Kidney (tissue), 13 donors: ENCODE measurements at regions not wholly inside any gene's neighbourhood (a gene's known extent, or its start where the extent isn't known, plus 50 kb on each side); places are given as distances from the start of the nearest gene placed in this dataset.

Source experiments
- DNase-seq, 5 donors: peaks; one replicate each; pipeline ENCODE4 v3.0.0-alpha.2; 2013 to 2020
- FAIRE-seq: peaks from 2 replicates; lab custom pipeline; 2012; peaks lifted over from hg19 to GRCh38; lab: Jason Lieb, UNC
- H3K27ac ChIP-seq, 2 donors: one replicate each; pipeline ENCODE4 v1.7.0; 2013; ENCODE audit warnings: low read depth in 2 of 2, low read length in 2 of 2, inconsistent platforms in 1 of 2
- H3K27me3 ChIP-seq: one replicate; pipeline ENCODE4 v1.7.1; 2013; ENCODE audit warnings: low read length, inconsistent platforms; ENCODE audit not compliant: control insufficient read depth, insufficient read depth
- H3K36me3 ChIP-seq, 3 donors: one replicate each; pipeline versions ENCODE4 v1.7.0 to v1.7.1; 2013; ENCODE audit warnings: low read length in 3 of 3, control low read depth in 1 of 3, inconsistent platforms in 1 of 3; ENCODE audit not compliant: insufficient read depth in 3 of 3, control insufficient read depth in 2 of 3
- H3K4me1 ChIP-seq, 3 donors: one replicate each; pipeline versions ENCODE4 v1.7.0 to v1.7.1; 2013; ENCODE audit warnings: low read length in 3 of 3, inconsistent platforms in 1 of 3, low read depth in 1 of 3; ENCODE audit not compliant: control insufficient read depth in 2 of 3, insufficient read depth in 2 of 3
- H3K4me3 ChIP-seq, 3 donors: one replicate each; pipeline versions ENCODE4 v1.7.0 to v1.8.1; 2013; ENCODE audit warnings: low read length in 3 of 3, control low read depth in 1 of 3, inconsistent platforms in 1 of 3
- H3K9ac ChIP-seq, 3 donors: one replicate each; pipeline versions ENCODE4 v1.7.0 to v1.7.1; 2013; ENCODE audit warnings: low read length in 3 of 3, control low read depth in 1 of 3, inconsistent platforms in 1 of 3
- H3K9me3 ChIP-seq, 3 donors: one replicate each; pipeline versions ENCODE4 v1.7.0 to v1.7.1; 2013; ENCODE audit warnings: low read length in 3 of 3, control low read depth in 1 of 3, inconsistent platforms in 1 of 3; ENCODE audit not compliant: control insufficient read depth in 2 of 3, insufficient read depth in 1 of 3
- CTCF ChIP-seq: IDR thresholded peaks from 3 replicates; pipeline ENCODE4 v1.5.1; 2012; ENCODE audit warnings: mild to moderate bottlenecking, moderate library complexity, borderline replicate concordance; ENCODE audit not compliant: insufficient read depth; ENCODE audit errors: extremely low read depth
- intact Hi-C: fragments of 100-400 bp; cut with DNase I; formaldehyde crosslinking; loops from one replicate; pipeline ENCODE4 v1.11.1; 2022
- donor health status: control.
- donor health status: control.
- donor health status: control.
- donor health status: control.
- donor health status: control.
- donor health status: DM: yes; HTN: yes; CAD: no.
- donor health status: Normal renal cell carcinoma (clear cell type).

- peak; percentile 19 to 74 (median 61) for DNase-seq
- no peaks in the 10 kb centered on the region for H3K9me3 ChIP-seq
- intact Hi-C loops, result no loop called here
- no peaks in the 10 kb centered on the region for H3K36me3 ChIP-seq
- peaks cover 0 to 17% (median 11%) of the 10 kb centered on the region in 3 donors for H3K4me1 ChIP-seq
- H3K27ac ChIP-seq, result no peak overlapping the region
- no peak for FAIRE-seq
- TF ChIP-seq CTCF, result no peak
- peaks cover 50% of the 10 kb centered on the region for H3K27me3 ChIP-seq
- peak overlapping the region; percentile 28 to 59 (median 56) for H3K4me3 ChIP-seq
- H3K9ac ChIP-seq, result peak overlapping the region in 2 of 3 donors; percentile 10 to 12
Measured at GRCh38 chr1:228646717-228647522, 88.4 kb upstream of the RHOU start.

- peak overlapping the region; percentile 37 to 59 (median 56) for H3K4me3 ChIP-seq
- H3K36me3 ChIP-seq, result no peaks in the 10 kb centered on the region
- H3K27ac ChIP-seq, result no peak overlapping the region
- no peaks in the 10 kb centered on the region for H3K9me3 ChIP-seq
- no peak for FAIRE-seq
- H3K9ac ChIP-seq, result no peak overlapping the region
- intact Hi-C loops, result no loop called here
- no peak for TF ChIP-seq CTCF
- peaks cover 0 to 17% (median 11%) of the 10 kb centered on the region in 3 donors for H3K4me1 ChIP-seq
- peaks cover 50% of the 10 kb centered on the region for H3K27me3 ChIP-seq
- DNase-seq, result peak; percentile 70 to 81 (median 79)
Measured at GRCh38 chr1:228647523-228648444, 87.5 kb upstream of the RHOU start.

GRCh38 chr1:228648647-228649383 lies 86.5 kb upstream of the RHOU start:
- Histone ChIP-seq H3K27ac (no peak overlapping the region), H3K27me3 (peaks cover 50% of the 10 kb centered on the region), H3K4me1 (peaks cover 0 to 17% (median 11%) of the 10 kb centered on the region in 3 donors), H3K36me3 (no peaks in the 10 kb centered on the region), H3K4me3 (no peak overlapping the region), H3K9me3 (no peaks in the 10 kb centered on the region), H3K9ac (no peak overlapping the region)
- FAIRE-seq (no peak), DNase-seq (no peak)
- TF ChIP-seq CTCF, result no peak
- intact Hi-C loops, result no loop called here
